ENCODE measurements at regions not wholly inside any gene's neighbourhood (a gene's known extent, or its start where the extent isn't known, plus 50 kb on each side); places are given as distances from the start of the nearest gene placed in this dataset.

DNA sequence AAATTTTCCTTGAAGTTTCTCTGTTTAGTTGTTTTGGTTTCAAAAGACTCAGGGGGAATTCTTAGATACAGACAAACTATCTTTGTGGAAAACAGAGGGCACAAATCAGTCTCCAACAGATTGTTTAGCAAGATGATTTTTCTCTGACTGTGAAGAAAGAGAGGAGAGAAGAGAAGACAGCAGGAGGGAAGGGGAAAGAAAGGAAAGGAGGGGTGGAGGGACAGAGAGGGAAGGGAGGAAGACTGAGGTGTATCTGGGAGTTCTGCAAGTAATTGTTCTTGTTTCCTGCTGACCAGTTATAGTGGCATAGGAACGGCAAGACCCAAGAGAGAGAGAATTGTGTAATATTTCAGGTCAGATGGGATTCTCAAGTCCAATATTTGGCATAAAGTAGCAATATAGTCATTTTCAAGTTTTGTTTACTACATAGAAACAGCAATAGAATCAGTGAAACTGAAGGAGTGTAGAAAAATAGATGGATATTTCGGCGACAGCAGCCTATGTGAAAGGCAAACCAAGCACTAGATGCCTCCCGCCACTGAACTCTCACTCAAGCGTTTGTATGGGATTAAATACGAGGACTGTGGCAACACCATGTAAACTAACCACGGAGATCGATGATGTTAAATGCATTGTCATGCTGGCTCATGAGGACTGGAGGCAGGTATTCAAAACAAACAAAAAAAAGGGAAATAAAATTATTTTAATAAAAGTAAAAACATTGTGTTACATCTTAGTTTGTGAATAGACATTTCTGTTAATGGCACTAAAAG is 342.5 kb downstream of the SLC16A7 start:
- TF ChIP-seq CTCF (conservative IDR thresholded peaks at IDR 0.05; ENCODE audit: low read depth, low read length), result no peak
- no peak for DNase-seq (ENCODE audit: low read depth)
- H3K4me3 ChIP-seq (ENCODE audit: low read depth, low read length), result no peak overlapping the region

DNA sequence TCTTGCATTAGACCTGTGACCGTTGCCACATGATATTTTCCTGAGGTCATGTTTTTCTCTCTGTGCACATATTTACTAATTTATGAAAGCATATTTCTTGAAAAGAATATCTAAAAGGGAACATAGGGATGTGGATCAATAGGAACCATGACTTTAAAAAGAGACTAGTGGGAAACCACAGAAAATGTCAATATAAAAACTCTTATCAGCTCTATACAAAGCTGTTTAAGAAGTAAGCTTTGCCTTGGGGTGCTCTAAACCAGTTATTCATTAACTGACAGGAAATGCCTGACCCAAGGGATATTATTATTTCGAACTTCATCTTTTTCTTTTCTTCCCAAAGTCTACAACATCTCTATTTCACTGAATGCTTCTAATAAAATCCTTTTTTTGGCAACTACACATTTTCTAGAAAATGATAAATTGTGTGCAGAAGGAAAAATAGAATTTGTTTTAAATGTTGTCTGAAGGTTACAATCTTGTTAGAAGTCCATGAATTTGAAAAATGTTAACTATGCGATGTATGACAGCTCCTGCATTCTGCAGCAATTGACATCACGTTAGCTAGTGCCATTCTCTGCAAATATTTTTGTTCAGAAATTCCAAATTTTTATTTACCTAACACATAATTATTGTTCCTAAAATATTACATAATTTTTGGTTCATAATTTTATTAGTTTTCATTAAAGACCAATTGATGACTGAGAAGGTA is 345.0 kb downstream of the SLC16A7 start:
- DNase-seq (ENCODE audit: low read depth), result no peak
- no peak for TF ChIP-seq CTCF (conservative IDR thresholded peaks at IDR 0.05; ENCODE audit: low read depth, low read length)
- no peak overlapping the region for H3K4me3 ChIP-seq (ENCODE audit: low read depth, low read length)

DNA sequence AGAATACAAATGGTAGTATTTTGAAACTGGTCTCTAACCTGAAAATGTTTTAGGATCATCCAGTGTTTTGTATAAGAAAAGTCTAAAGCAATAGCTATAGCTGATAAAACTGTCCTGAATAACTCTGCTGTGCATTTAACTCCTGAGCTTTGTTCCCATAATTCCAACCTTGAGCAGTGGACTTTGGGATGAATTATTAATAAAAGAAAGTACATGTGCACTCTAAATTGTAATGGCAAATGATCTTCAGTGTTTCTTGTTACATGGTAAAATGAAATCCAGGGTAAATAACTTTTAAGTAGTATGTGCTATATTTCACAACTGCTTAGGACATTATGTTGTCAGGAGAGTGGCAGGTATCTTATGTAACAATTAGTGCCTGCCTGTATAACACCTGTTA is 345.6 kb downstream of the SLC16A7 start:
- DNase-seq (ENCODE audit: low read depth), result no peak
- TF ChIP-seq CTCF (conservative IDR thresholded peaks at IDR 0.05; ENCODE audit: low read depth, low read length), result no peak
- no peak overlapping the region for H3K4me3 ChIP-seq (ENCODE audit: low read depth, low read length)

DNA sequence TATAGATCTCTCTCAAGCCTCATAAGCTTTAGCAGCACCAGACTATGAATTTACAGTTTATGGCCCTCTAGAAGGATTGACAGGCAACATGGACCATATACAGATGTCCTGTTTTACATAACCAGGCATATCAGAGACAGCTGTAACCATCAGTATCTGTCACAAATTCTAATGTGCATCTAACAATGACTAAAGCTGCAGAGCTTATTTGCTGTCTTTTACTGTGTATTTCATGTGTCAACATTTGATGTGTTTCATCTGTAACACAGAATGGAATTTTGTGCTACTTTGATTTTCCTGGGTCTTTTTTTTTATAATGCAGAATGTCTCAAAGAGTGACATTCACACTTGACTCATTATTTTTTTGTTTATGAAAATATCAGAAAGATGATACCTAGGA is 348.3 kb downstream of the SLC16A7 start:
- no peak overlapping the region for H3K4me3 ChIP-seq (ENCODE audit: low read depth, low read length)
- DNase-seq (ENCODE audit: low read depth), result no peak
- no peak for TF ChIP-seq CTCF (conservative IDR thresholded peaks at IDR 0.05; ENCODE audit: low read depth, low read length)

DNA sequence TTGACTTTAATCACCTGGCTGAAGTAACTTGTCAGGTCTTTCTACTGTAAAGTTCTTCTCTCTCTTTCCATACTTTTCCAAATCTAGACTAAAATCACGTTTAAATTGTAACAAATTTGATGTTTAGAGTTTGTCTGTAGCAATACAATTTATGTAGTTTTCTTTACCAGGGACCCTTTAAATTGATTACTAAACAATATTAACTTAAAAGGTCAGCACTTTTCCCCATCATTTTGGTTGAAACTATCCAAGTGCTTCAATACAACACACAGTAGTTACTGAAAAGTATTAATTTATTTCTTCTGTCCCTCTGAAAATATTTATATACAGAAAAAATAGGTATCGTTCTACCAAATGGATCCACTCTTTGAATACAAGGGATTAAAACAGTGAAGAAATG is 350.8 kb downstream of the SLC16A7 start:
- no peak for TF ChIP-seq CTCF (conservative IDR thresholded peaks at IDR 0.05; ENCODE audit: low read depth, low read length)
- no peak overlapping the region for H3K4me3 ChIP-seq (ENCODE audit: low read depth, low read length)
- DNase-seq (ENCODE audit: low read depth), result no peak

DNA sequence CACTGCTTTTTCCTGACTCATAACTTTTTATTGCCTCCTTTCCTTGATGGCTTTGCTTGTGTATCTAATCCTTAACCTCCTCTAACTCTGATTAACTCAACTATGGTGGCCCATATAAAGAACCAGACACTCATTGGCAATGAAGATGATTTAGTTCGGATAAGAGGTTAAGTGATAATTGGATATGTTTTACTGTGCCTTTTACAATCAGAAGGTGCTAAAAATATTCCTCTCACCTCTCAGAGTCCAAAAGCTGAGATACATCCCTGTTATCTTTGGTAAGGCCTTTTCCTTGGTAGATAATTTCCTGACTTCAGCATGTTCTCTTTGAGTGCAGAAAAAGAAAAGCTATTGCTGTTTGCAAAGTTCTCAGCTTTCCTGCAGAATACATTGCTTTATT is 367.7 kb downstream of the SLC16A7 start:
- no peak for TF ChIP-seq CTCF (conservative IDR thresholded peaks at IDR 0.05; ENCODE audit: low read depth, low read length)
- H3K4me3 ChIP-seq (ENCODE audit: low read depth, low read length), result no peak overlapping the region
- no peak for DNase-seq (ENCODE audit: low read depth)

Measured in epithelial cell of proximal tubule (primary cell).